ENCODE measurements at regions not wholly inside any gene's neighbourhood (a gene's known extent, or its start where the extent isn't known, plus 50 kb on each side); places are given as distances from the start of the nearest gene placed in this dataset.

- no peak for TF ChIP-seq CTCF (IDR thresholded peaks at IDR 0.05)
- TF ChIP-seq NRF1 (IDR thresholded peaks at IDR 0.05; ENCODE audit: low read depth, low read length): no peak
- no peak for TF ChIP-seq EP300 (IDR thresholded peaks at IDR 0.05; ENCODE audit: borderline replicate concordance in 1 of 2, low read depth in 1 of 2, low read length in 1 of 2)
- TF ChIP-seq RCOR1 (IDR thresholded peaks at IDR 0.05; ENCODE audit: low read length): no peak
- no peak for TF ChIP-seq JUND (IDR thresholded peaks at IDR 0.05)
- no peak for TF ChIP-seq ZBTB33 (IDR thresholded peaks at IDR 0.05; ENCODE audit: borderline replicate concordance, low read depth)
- no peak for TF ChIP-seq REST (IDR thresholded peaks at IDR 0.05; ENCODE audit: low read depth, low read length)
- no peak for TF ChIP-seq FOXJ3 (CRISPR knock-in tag; IDR thresholded peaks at IDR 0.05)
- no peak for TF ChIP-seq POLR2AphosphoS5 (IDR thresholded peaks at IDR 0.05; ENCODE audit: low read depth, low read length)
- no peak for TF ChIP-seq TAF1 (IDR thresholded peaks at IDR 0.05; ENCODE audit: borderline replicate concordance, low read depth, low read length)
- no peak for TF ChIP-seq MXI1 (IDR thresholded peaks at IDR 0.05; ENCODE audit: low read depth, low read length)
- no peak for TF ChIP-seq TEAD4 (IDR thresholded peaks at IDR 0.05; ENCODE audit: borderline replicate concordance, insufficient read depth)
These were observed 65.3 kb downstream of the EOMES start for GRCh38 chr3:27656790-27657189.
